ENCODE measurements at regions not wholly inside any gene's neighbourhood (a gene's known extent, or its start where the extent isn't known, plus 50 kb on each side); places are given as distances from the start of the nearest gene placed in this dataset.

GRCh38 chr14:25122211-25122610 lies 72.3 kb upstream of the STXBP6 start:
- Histone ChIP-seq H2AK5ac (ENCODE audit: low read length) (no peak overlapping the region), H3K27me3 (ENCODE audit: insufficient read depth, low read length) (no peaks in the 10 kb centered on the region), H3K4me1 (ENCODE audit: control insufficient read depth in 1 of 2, insufficient read depth in 2 of 2, low read length in 2 of 2) (peaks cover 2% of the 10 kb centered on the region in 2 experiments), H2AFZ (ENCODE audit: insufficient read depth, low read length, poor library complexity) (no peak overlapping the region), H3K9me3 (ENCODE audit: insufficient read depth, low read depth, low read length) (no peaks in the 10 kb centered on the region), H3K4ac (ENCODE audit: low read depth, low read length) (no peak overlapping the region), H3K18ac (ENCODE audit: low read length) (no peak overlapping the region), H2BK12ac (ENCODE audit: low read length) (peak overlapping the region; percentile 0), H2BK120ac (ENCODE audit: insufficient read depth, low read length, poor library complexity) (no peak overlapping the region), H3K9ac (ENCODE audit: low read length) (no peak overlapping the region), H3K14ac (ENCODE audit: low read length) (no peak overlapping the region), H3K36me3 (ENCODE audit: control insufficient read depth in 1 of 2, insufficient read depth in 2 of 2, low read length in 2 of 2) (no peaks in the 10 kb centered on the region), H3K27ac (ENCODE audit: low read depth, low read length) (no peak overlapping the region), H3K23ac (ENCODE audit: low read length) (no peak overlapping the region), H3K79me2 (ENCODE audit: control insufficient read depth, insufficient read depth, low read length, poor library complexity) (no peaks in the 10 kb centered on the region), H2BK5ac (ENCODE audit: low read depth, low read length, poor library complexity) (no peak overlapping the region), H4K91ac (ENCODE audit: low read depth, low read length) (no peak overlapping the region), H3K4me3 (ENCODE audit: low read depth, low read length) (no peak overlapping the region), H3K79me1 (ENCODE audit: low read length) (no peaks in the 10 kb centered on the region), H4K8ac (ENCODE audit: low read depth, low read length) (no peak overlapping the region), H3K4me2 (ENCODE audit: low read length) (no peak overlapping the region), H4K12ac (ENCODE audit: low read depth, low read length) (no peak overlapping the region)
- no peak for DNase-seq
- no CpG with 5 or more reads among the region's 5 CpGs for WGBS (ENCODE audit: extremely low coverage, insufficient coverage, insufficient read length)

GRCh38 chr14:25121337-25122129 lies 71.6 kb upstream of the STXBP6 start:
- WGBS (ENCODE audit: extremely low coverage, insufficient coverage, insufficient read length) = no CpG with 5 or more reads among the region's 3 CpGs
- Histone ChIP-seq H3K4me1 (ENCODE audit: control insufficient read depth in 1 of 2, insufficient read depth in 2 of 2, low read length in 2 of 2) (peaks cover 2% of the 10 kb centered on the region in 2 experiments), H3K79me1 (ENCODE audit: low read length) (no peaks in the 10 kb centered on the region), H4K8ac (ENCODE audit: low read depth, low read length) (no peak overlapping the region), H4K91ac (ENCODE audit: low read depth, low read length) (no peak overlapping the region), H3K4me3 (ENCODE audit: low read depth, low read length) (no peak overlapping the region), H3K9me3 (ENCODE audit: insufficient read depth, low read depth, low read length) (no peaks in the 10 kb centered on the region), H3K23ac (ENCODE audit: low read length) (no peak overlapping the region), H4K12ac (ENCODE audit: low read depth, low read length) (no peak overlapping the region), H3K9ac (ENCODE audit: low read length) (no peak overlapping the region), H3K14ac (ENCODE audit: low read length) (no peak overlapping the region), H3K27me3 (ENCODE audit: insufficient read depth, low read length) (no peaks in the 10 kb centered on the region), H3K4me2 (ENCODE audit: low read length) (no peak overlapping the region), H3K4ac (ENCODE audit: low read depth, low read length) (no peak overlapping the region), H2BK12ac (ENCODE audit: low read length) (no peak overlapping the region), H3K18ac (ENCODE audit: low read length) (no peak overlapping the region), H2AFZ (ENCODE audit: insufficient read depth, low read length, poor library complexity) (no peak overlapping the region), H3K36me3 (ENCODE audit: control insufficient read depth in 1 of 2, insufficient read depth in 2 of 2, low read length in 2 of 2) (no peaks in the 10 kb centered on the region), H3K27ac (ENCODE audit: low read depth, low read length) (no peak overlapping the region), H2BK120ac (ENCODE audit: insufficient read depth, low read length, poor library complexity) (no peak overlapping the region), H2AK5ac (ENCODE audit: low read length) (no peak overlapping the region), H2BK5ac (ENCODE audit: low read depth, low read length, poor library complexity) (no peak overlapping the region), H3K79me2 (ENCODE audit: control insufficient read depth, insufficient read depth, low read length, poor library complexity) (no peaks in the 10 kb centered on the region)
- DNase-seq = peak; percentile 9 to 31

GRCh38 chr14:25120261-25120660 lies 70.3 kb upstream of the STXBP6 start:
- no peak overlapping the region for H3K18ac ChIP-seq (ENCODE audit: low read length)
- H4K12ac ChIP-seq (ENCODE audit: low read depth, low read length) = no peak overlapping the region
- no peaks in the 10 kb centered on the region for H3K27me3 ChIP-seq (ENCODE audit: insufficient read depth, low read length)
- no peaks in the 10 kb centered on the region for H3K79me2 ChIP-seq (ENCODE audit: control insufficient read depth, insufficient read depth, low read length, poor library complexity)
- no peak overlapping the region for H3K4me3 ChIP-seq (ENCODE audit: low read depth, low read length)
- H3K9ac ChIP-seq (ENCODE audit: low read length) = no peak overlapping the region
- peak overlapping the region; percentile 4 for H2AK5ac ChIP-seq (ENCODE audit: low read length)
- peak overlapping the region; percentile 13 for H2BK12ac ChIP-seq (ENCODE audit: low read length)
- H2BK120ac ChIP-seq (ENCODE audit: insufficient read depth, low read length, poor library complexity) = no peak overlapping the region
- no peak overlapping the region for H2AFZ ChIP-seq (ENCODE audit: insufficient read depth, low read length, poor library complexity)
- no CpG with 5 or more reads among the region's 3 CpGs for WGBS (ENCODE audit: extremely low coverage, insufficient coverage, insufficient read length)
- no peak for DNase-seq
- no peaks in the 10 kb centered on the region for H3K79me1 ChIP-seq (ENCODE audit: low read length)
- H3K27ac ChIP-seq (ENCODE audit: low read depth, low read length) = no peak overlapping the region
- no peak overlapping the region for H3K14ac ChIP-seq (ENCODE audit: low read length)
- H4K8ac ChIP-seq (ENCODE audit: low read depth, low read length) = no peak overlapping the region
- H3K23ac ChIP-seq (ENCODE audit: low read length) = no peak overlapping the region
- no peak overlapping the region for H2BK5ac ChIP-seq (ENCODE audit: low read depth, low read length, poor library complexity)
- no peaks in the 10 kb centered on the region for H3K9me3 ChIP-seq (ENCODE audit: insufficient read depth, low read depth, low read length)
- H3K4me2 ChIP-seq (ENCODE audit: low read length) = no peak overlapping the region
- H3K4ac ChIP-seq (ENCODE audit: low read depth, low read length) = no peak overlapping the region
- H3K4me1 ChIP-seq (ENCODE audit: control insufficient read depth in 1 of 2, insufficient read depth in 2 of 2, low read length in 2 of 2) = peaks cover 2% of the 10 kb centered on the region in 2 experiments
- no peaks in the 10 kb centered on the region for H3K36me3 ChIP-seq (ENCODE audit: control insufficient read depth in 1 of 2, insufficient read depth in 2 of 2, low read length in 2 of 2)
- no peak overlapping the region for H4K91ac ChIP-seq (ENCODE audit: low read depth, low read length)

- H3K4me1 ChIP-seq (ENCODE audit: control insufficient read depth in 1 of 2, insufficient read depth in 2 of 2, low read length in 2 of 2) = peaks cover 2% of the 10 kb centered on the region in 2 experiments
- H3K4me2 ChIP-seq (ENCODE audit: low read length) = no peak overlapping the region
- H3K9me3 ChIP-seq (ENCODE audit: insufficient read depth, low read depth, low read length) = no peaks in the 10 kb centered on the region
- DNase-seq = no peak
- H2BK5ac ChIP-seq (ENCODE audit: low read depth, low read length, poor library complexity) = no peak overlapping the region
- H2AFZ ChIP-seq (ENCODE audit: insufficient read depth, low read length, poor library complexity) = no peak overlapping the region
- H3K79me1 ChIP-seq (ENCODE audit: low read length) = no peaks in the 10 kb centered on the region
- H4K8ac ChIP-seq (ENCODE audit: low read depth, low read length) = no peak overlapping the region
- no peaks in the 10 kb centered on the region for H3K36me3 ChIP-seq (ENCODE audit: control insufficient read depth in 1 of 2, insufficient read depth in 2 of 2, low read length in 2 of 2)
- no CpG with 5 or more reads among the region's 2 CpGs for WGBS (ENCODE audit: extremely low coverage, insufficient coverage, insufficient read length)
- no peak overlapping the region for H3K4me3 ChIP-seq (ENCODE audit: low read depth, low read length)
- no peak overlapping the region for H3K18ac ChIP-seq (ENCODE audit: low read length)
- no peak overlapping the region for H3K27ac ChIP-seq (ENCODE audit: low read depth, low read length)
- no peak overlapping the region for H3K14ac ChIP-seq (ENCODE audit: low read length)
- H3K4ac ChIP-seq (ENCODE audit: low read depth, low read length) = no peak overlapping the region
- no peak overlapping the region for H2BK120ac ChIP-seq (ENCODE audit: insufficient read depth, low read length, poor library complexity)
- H2AK5ac ChIP-seq (ENCODE audit: low read length) = no peak overlapping the region
- no peak overlapping the region for H4K12ac ChIP-seq (ENCODE audit: low read depth, low read length)
- H3K79me2 ChIP-seq (ENCODE audit: control insufficient read depth, insufficient read depth, low read length, poor library complexity) = no peaks in the 10 kb centered on the region
- H3K9ac ChIP-seq (ENCODE audit: low read length) = no peak overlapping the region
- peak overlapping the region; percentile 58 for H2BK12ac ChIP-seq (ENCODE audit: low read length)
- no peak overlapping the region for H3K23ac ChIP-seq (ENCODE audit: low read length)
- H4K91ac ChIP-seq (ENCODE audit: low read depth, low read length) = no peak overlapping the region
- no peaks in the 10 kb centered on the region for H3K27me3 ChIP-seq (ENCODE audit: insufficient read depth, low read length)
Measured at GRCh38 chr14:25118671-25119070, 68.7 kb upstream of the STXBP6 start.
